B cell (primary cell): ENCODE measurements at regions not wholly inside any gene's neighbourhood (a gene's known extent, or its start where the extent isn't known, plus 50 kb on each side); places are given as distances from the start of the nearest gene placed in this dataset.

Source experiments
- CTCF ChIP-seq: fragments of 200-600 bp; IDR thresholded peaks from one replicate; pipeline ENCODE4 v1.8.0; 2022; ENCODE audit warnings: antibody characterized with exemption, mild to moderate bottlenecking
- EZH2 ChIP-seq: IDR thresholded peaks from 2 replicates; pipeline ENCODE4 v1.6.1; 2012; ENCODE audit warnings: borderline replicate concordance, low read depth, mild to moderate bottlenecking, moderate library complexity, low read length; ENCODE audit not compliant: insufficient read depth, poor library complexity, severe bottlenecking

GRCh38 chr9:1918622-1919021 is 96.5 kb upstream of the SMARCA2 start:
- TF ChIP-seq CTCF (no peak), EZH2 (no peak)
